AG04449 (cell line): ENCODE measurements at regions not wholly inside any gene's neighbourhood (a gene's known extent, or its start where the extent isn't known, plus 50 kb on each side); places are given as distances from the start of the nearest gene placed in this dataset.

Experiments used
- CTCF ChIA-PET: fragments of 350-600 bp; formaldehyde crosslinking; extraction: SDS; loops from one replicate; lab custom pipeline; 2021; ENCODE audit warnings: antibody characterized with exemption; lab: Yijun Ruan, JAX
- POLR2A ChIA-PET: fragments of 400-600, 350-600 bp; formaldehyde crosslinking; extraction: SDS; loops from one replicate; lab custom pipeline; 2020; ENCODE audit warnings: antibody characterized with exemption, inconsistent platforms; lab: Yijun Ruan, JAX
- DNase-seq: peaks from one replicate; pipeline ENCODE4 v3.0.0-alpha.2; 2010; ENCODE audit warnings: low read depth, low spot score
- H3K4me3 ChIP-seq: 2 replicates; pipeline ENCODE4 v1.5.1; 2011; ENCODE audit warnings: low read depth, mild to moderate bottlenecking, control low read depth, low read length
- TF ChIP-seq, protein P1 (sequence below): IDR thresholded peaks from one replicate; pipeline ENCODE4 v1.5.1; 2011; ENCODE audit warnings: mild to moderate bottlenecking, moderate library complexity, low read length, control low read depth, inconsistent platforms; ENCODE audit not compliant: insufficient read depth; ENCODE audit errors: missing control alignments

- no peak overlapping the region for H3K4me3 ChIP-seq
- ChIA-PET POLR2A (no interaction called here), CTCF (interaction anchor here (1.2 kb wide), 1 partner anchor 8 kb away, joined by 3 read pairs; no protein-coding TSS in a partner anchor)
- DNase-seq: no peak
- TF ChIP-seq, protein P1, sequence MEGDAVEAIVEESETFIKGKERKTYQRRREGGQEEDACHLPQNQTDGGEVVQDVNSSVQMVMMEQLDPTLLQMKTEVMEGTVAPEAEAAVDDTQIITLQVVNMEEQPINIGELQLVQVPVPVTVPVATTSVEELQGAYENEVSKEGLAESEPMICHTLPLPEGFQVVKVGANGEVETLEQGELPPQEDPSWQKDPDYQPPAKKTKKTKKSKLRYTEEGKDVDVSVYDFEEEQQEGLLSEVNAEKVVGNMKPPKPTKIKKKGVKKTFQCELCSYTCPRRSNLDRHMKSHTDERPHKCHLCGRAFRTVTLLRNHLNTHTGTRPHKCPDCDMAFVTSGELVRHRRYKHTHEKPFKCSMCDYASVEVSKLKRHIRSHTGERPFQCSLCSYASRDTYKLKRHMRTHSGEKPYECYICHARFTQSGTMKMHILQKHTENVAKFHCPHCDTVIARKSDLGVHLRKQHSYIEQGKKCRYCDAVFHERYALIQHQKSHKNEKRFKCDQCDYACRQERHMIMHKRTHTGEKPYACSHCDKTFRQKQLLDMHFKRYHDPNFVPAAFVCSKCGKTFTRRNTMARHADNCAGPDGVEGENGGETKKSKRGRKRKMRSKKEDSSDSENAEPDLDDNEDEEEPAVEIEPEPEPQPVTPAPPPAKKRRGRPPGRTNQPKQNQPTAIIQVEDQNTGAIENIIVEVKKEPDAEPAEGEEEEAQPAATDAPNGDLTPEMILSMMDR: no peak
Measured at GRCh38 chrX:9320940-9321339, 143.9 kb upstream of the TBL1X start.

DNA sequence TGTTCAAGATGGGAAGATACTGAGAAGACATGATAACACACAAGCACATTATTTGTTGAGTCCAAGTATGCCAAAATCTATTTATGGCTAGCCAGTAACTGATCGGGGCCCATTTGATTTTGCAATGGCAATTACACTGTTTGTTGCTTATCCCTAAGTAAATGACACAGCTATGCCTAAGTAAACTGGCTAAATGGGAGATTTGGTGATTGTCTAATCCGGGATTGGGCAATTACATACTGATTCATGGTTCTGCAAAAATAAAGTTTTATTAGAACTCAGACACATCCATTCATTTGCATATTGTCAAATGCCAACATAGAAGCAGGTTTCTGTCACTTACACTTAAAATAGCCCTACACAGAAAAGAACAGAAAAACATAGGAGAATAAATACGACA lies 140.2 kb upstream of the TBL1X start:
- no peak for DNase-seq
- ChIA-PET CTCF (no interaction called here), POLR2A (no interaction called here)
- TF ChIP-seq, protein P1: no peak
- H3K4me3 ChIP-seq: no peak overlapping the region

- no peak for DNase-seq
- TF ChIP-seq, protein P1: no peak
- CTCF ChIA-PET: interaction anchor here (1.2 kb wide), 1 partner anchor 14 kb away, joined by 3 read pairs; no protein-coding TSS in a partner anchor
- POLR2A ChIA-PET: no interaction called here
- H3K4me3 ChIP-seq: no peak overlapping the region
Measured at GRCh38 chrX:9326369-9326768, 138.5 kb upstream of the TBL1X start.

GRCh38 chrX:9327086-9327746 lies 137.6 kb upstream of the TBL1X start:
- CTCF ChIA-PET: no interaction called here
- H3K4me3 ChIP-seq: no peak overlapping the region
- TF ChIP-seq, protein P1: no peak
- no peak for DNase-seq
- POLR2A ChIA-PET: no interaction called here

DNA sequence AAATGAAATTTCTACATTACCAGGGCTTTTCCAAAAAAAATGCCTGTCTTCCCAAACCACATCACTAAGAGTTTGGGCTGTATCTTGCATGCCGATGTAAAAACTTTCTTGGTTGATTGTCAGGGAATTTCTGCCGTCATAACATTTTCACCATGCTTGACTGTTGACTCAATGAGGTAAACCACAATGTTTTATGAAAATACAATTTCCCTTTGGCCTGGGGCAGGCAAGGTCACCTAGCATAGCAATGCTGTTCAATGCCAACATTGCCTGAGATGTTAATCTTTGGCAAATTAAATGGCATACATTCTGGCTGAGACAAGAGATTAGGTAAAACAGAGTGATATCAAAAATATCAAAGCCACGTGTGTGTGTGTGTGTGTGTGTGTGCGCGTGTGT lies 137.1 kb upstream of the TBL1X start:
- DNase-seq: no peak
- no peak overlapping the region for H3K4me3 ChIP-seq
- ChIA-PET CTCF (no interaction called here), POLR2A (no interaction called here)
- TF ChIP-seq, protein P1: no peak

GRCh38 chrX:9329056-9329455 lies 135.8 kb upstream of the TBL1X start:
- POLR2A ChIA-PET: no interaction called here
- H3K4me3 ChIP-seq: no peak overlapping the region
- TF ChIP-seq, protein P1: no peak
- CTCF ChIA-PET: no interaction called here
- DNase-seq: no peak
